GM19397 (cell line): ENCODE measurements at regions not wholly inside any gene's neighbourhood (a gene's known extent, or its start where the extent isn't known, plus 50 kb on each side); places are given as distances from the start of the nearest gene placed in this dataset.
"Not testable (repeated sequence)": the region's sequence is repeated elsewhere in the genome, so short reads cannot be mapped to it uniquely, and the experiment has no call there.

ENCODE experiments used
- ATAC-seq: cut with Tn5 transposase; IDR thresholded peaks from one replicate; pipeline ENCODE4 v1.9.1; 2021; ENCODE audit warnings: mild to moderate bottlenecking, moderate library complexity; ENCODE audit not compliant: unreplicated experiment

DNA sequence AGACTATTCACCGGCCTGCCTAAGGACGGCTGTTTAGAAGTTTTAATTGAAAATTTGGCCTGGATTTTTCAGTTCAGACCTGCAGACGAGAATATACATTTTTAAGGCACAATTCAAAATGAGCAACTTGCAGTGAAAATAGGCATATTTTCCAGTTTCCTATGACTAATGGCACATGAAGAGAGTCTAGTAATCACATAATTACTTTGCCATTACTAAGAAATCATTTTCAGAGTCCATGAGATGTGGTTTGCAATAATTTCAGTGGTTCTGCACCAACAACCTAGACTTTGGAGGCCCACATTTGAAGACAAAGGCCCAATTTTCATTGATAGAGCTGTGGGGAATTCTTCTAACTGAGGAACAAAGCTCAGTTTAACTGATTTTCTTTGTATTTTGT, 205.3 kb downstream of the SOX2 start:
- ATAC-seq: no peak

DNA sequence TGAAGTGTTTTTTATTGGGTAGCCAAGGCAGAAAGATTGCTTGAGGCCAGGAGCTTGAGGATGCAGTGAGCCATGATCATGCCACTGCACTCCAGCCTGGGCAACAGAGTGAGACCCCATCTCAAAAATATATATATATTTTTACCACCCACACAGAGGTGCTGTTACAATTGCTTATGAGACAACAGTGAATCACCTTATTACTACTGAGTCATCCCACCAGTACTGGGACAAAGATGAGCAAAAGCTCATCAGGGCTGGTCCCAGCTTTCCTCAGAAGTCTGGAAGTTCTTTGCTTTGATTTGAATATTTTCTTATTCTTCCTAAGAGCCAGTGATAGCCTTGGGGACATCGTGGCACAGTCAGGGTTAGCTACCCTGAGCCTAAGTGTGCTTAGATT, 207.7 kb downstream of the SOX2 start:
- ATAC-seq: no peak

DNA sequence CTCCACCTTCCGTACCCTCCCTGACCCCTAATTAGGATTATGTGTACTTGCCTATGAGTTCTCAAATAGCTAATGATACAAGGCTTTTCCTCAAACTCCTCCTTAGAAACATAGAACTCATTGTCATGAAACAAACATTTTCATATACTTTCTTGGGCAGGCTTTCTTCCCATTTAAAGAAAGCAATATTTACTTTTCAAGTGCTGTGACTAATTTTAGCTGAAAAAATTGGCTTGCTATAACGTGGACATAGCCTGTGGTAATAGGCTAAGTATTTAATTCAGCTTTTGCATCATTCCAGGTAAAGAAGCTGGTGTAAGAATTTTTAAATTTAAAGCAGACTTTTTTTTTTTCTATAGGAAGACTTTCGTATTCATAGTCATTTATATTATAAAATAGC, 208.7 kb downstream of the SOX2 start:
- no peak for ATAC-seq

DNA sequence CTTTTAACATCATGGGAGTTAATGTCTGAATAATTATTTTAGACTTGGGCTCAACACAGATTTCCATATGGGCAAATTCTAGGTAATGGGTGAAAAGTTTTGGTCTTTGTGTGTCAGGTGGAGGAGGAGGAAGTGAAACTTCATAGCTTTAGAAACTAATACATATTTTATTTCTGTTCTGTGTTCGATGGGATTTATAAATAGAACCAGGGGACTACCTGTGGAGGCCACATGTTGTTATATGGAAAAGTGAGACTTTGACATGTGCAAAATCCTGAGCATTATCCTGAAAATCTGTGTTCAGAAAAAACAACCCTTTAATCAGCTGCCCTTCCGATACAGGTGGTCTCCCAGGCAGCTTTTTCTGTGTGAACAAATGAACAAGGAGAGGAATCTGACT, 209.5 kb downstream of the SOX2 start:
- peak; percentile 86 for ATAC-seq

DNA sequence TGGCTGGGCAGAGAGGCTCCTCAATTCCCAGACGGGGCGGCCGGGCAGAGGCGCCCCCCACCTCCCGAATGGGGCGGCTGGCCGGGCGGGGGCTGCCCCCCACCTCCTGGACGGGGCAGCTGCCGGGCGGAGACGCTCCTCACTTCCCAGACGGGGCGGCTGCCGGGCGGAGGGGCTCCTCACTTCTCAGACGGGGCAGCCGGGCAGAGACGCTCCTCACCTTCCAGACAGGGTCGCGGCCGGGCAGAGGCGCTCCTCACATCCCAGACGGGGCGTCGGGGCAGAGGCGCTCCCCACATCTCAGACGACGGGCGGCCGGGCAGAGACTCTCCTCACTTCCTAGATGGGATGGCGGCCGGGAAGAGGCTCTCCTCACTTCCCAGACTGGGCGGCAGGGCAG, 214.1 kb downstream of the SOX2 start:
- ATAC-seq: not testable (repeated sequence)

DNA sequence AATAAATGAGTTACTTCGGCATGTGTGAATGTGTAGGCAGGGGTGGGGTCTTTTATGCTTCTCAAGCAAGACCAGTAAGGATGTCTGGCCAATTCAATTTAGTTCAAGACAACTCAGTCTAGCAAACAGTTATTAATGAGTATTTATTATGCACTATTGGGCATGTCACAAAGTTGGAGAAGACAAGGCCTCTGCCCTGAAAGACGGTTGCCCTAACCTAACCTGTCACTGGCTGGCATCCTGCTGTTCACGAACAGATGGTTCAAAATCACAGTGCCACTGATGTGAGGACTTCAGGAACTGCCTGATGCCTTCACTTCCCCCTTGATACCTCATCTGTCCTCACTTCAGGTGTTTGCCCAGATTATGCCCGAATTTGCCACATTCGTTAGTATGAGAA, 217.8 kb downstream of the SOX2 start:
- ATAC-seq: no peak

DNA sequence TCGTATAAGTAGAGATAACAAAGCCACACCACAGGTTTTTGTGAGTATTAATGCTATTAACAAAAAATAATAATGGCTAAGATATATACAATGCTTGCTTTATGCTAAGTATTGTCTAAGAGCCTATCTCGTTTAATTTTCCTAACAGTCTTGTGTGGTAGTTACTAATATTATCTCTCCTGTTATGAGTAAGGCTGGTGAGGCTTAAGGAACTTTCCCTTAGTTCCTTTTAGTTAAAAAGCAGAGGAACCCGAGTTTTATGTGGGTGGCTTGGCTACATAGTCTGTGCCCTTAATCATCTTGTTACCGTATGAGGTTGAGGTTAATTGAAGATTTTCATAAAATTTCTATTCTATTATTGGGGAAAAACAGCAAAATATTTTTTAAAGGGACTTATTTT, 218.4 kb downstream of the SOX2 start:
- ATAC-seq: no peak

DNA sequence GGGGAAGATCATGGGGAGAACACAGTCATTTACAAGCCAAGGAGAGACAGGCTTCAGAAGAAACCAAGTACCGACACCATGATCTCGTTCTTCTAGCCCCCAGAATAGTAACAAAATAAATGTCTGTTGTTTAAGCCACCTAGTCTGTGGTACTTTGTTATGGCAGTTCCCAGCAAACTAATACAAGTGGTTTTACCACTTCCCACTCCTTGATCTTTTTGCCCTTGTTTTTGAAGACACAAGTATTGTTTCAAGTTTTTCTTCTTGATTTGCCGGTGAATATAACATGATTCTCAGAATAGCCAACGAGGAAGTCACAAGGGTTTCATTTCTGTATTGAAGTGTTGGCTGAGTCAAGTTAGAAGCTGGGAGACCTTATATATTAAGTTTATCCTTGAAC, 220.3 kb downstream of the SOX2 start:
- peak; percentile 47 for ATAC-seq

DNA sequence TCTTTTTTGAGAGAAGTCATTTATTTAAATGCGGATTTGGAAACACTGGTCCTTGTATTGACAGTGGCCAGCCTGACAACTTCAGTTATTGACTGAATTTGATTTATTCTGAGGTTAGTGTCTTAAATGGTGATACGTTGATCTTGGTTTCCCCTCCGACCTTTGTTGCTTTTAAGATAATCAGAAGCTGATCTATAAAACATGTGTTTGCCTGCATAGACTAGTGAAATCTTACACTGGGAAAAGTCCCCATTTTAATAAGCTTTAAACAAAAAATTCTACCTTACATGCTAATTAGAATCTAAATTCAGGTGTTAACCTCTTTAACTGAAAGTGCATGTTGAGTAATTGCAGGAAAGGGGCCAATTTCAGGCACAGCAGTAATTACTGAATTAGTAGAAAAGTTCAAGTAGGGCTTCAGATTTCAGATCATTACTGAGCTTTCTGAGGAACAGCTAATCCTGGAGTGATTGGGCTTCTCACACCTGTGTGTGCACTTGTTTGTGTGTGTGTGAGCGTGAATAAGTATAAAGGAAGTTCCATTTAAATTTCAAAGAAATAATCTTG, 221.4 kb downstream of the SOX2 start:
- ATAC-seq: no peak

DNA sequence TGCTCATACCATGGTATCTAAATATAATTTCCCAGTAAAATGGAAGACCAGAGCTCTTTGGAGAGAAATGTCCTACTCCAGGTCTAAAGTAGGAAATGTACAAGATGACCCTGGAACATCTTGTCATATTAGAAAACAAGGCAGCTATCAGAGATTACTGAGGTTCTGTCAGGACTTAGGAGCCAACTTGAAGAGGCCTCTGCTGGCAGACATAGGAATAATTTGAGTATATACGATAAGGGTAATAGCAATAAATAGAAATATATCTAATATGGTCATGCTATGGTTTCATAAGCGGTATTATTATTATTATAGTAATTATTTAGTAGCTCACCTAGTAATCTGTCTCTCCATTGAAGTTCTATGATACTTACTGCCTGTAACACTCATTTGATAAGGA, 224.2 kb downstream of the SOX2 start:
- no peak for ATAC-seq

DNA sequence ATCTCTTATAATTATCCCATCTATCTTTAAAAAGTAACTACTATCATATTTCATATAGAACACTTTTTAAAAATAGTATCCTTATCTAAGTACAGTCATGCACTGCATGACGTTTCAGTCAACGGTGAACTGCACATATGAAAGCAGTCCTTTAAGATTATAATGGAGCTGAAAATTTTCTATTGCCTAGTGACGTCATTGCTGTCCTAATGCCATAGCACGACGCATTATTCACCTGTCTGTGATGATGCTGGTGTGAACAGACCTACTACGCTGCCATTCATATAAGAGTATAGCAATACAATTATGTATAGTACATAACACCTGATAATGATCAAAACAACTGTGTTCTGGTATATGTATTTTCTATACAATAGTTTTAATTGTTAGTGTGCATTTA, 225.0 kb downstream of the SOX2 start:
- no peak for ATAC-seq

DNA sequence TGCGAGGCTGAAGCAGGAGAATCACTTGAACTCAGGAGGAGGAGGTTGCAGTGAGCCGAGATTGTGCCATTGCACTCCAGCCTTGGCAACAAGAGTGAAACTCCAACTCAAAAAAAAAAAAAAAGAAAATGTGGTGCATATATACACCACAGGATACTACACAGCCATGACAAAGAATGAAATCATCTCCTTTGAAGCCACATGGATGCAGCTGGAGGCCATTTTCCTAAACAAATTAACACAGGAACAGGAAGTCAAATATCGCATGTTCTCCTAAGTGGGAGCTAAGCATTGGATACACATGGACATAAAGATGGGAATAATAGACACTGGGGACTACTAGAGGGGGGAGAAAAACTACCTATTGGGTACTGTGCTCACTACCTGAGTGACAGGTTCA, 226.9 kb downstream of the SOX2 start:
- not testable (repeated sequence) for ATAC-seq

DNA sequence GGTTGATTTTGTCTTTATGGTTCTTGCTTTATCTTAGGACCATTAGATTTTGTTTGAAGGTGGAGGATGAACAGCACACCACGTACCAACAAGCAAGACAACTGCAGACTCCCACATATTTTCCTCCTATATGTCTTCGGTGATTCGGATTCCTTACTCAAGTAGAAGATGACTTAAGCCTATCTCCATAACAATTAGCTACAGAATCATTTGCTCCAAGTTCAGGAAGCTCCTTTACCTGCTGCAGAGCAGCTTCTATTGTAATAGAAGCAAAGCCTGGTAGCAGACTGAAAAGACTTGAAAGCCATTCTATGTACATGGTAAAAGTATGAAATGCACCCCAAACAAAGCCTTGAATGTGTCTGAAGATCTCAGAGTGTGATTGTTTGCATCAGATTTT, 229.0 kb downstream of the SOX2 start:
- ATAC-seq: no peak

DNA sequence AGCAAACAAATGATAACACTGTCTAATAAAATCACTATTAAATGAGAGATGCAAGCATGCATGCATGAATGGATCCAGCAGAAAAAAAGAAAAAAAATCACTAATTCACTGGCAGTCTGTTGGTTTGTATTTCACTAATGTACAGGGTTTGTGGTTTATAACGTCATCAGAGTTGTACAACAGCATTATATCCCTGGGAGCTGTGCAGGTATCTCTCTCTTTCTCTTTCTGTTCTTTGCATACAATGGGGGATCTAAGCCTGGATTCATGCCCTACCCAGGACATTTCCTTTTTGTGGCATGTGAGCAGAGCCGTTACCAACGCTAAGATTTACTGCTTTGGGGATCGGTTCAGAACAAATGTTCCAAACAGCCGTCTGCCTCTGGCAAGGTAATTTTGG, 229.5 kb downstream of the SOX2 start:
- no peak for ATAC-seq

DNA sequence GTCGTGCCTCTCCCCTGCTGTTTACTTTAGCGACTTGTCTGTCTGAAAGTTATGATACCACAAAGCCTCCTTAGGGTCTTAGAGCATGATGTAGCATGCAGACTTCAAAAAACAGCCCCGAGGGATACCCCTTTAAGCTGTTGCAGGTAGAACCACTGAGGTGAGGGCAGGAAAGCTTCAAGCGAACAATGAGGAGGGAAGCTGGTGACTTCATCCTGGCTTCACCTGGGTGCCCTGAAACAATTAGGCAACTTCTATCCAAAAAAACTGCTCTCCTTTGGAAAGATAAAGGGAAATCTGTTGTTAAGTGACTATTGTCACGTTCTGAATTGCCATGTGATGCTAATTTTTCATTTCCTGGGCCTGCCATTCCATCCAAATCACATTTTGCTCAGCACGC, 231.6 kb downstream of the SOX2 start:
- no peak for ATAC-seq

DNA sequence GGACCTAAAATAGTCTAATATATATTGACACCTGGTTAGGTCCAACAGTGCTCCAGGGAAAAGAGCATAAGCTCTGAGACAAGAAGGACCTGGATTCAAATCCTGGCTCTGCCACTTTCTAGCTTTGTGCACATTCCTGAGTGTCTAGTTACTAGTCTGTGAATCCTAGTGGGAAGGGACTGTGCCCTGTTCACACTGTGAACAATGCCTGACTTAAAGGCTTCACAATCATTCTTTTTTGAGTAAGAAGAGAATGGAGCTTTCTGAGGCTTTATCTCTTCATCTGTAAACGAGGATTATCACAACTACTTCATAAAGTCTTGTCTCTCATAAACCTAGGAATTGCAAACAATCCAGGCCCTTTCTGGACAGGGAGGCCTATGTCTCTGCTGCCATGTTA, 235.9 kb downstream of the SOX2 start:
- ATAC-seq: no peak

DNA sequence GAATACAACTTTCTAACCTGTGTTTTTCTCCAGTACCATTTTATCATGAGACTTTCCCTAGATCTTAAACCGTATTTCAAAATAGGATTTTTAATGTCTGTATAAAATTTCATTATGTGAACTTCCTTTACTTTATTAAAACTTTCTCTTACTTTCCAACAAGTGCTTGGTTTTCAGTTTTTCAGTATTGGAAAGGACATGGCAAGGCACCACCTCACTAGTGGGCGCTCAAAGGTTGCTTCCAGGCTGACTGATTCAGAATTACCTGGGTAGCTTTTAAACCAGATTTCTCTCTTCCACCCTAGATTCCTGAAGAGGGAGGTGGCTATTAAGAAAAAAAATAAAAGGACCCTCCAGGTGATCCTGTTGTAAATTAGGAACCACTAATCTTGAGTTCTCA, 236.6 kb downstream of the SOX2 start:
- ATAC-seq: no peak

DNA sequence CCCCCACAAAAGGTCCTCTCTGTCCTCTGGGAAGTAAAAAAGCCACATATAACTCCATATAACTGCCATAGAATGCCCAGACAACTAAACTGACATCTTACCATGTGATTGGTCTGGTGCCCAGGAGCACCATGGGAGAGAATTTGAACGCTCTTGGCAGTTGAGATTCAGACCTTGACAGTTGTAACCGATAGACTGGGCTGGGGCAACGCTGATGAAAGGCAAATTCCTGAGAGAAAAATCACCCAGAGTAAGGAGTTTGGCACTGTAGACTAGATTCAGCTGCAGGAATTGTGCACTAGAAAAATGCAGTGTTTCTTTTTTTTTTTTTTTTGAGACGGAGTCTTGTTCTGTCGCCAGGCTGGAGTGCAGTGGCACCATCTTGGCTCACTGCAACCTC, 240.5 kb downstream of the SOX2 start:
- no peak for ATAC-seq

DNA sequence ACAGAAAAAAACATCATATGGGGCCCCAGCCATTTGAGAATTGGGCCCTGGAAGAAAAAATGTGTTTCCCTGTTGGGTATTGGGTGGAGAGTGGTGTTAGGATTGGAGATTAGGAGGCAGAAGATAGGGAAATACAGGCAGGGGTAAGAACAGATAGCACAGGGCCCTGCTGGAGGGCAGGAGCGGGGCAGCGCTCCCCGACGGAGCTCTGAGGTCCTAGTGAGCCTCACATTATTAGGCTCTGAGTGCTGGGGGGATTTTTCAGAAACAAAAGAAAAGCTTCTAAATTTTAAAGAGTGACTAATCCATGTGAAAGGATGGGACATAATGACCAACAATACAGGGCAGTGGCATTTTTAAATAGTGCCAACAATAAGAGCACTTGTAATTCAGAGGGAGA, 241.2 kb downstream of the SOX2 start:
- no peak for ATAC-seq

DNA sequence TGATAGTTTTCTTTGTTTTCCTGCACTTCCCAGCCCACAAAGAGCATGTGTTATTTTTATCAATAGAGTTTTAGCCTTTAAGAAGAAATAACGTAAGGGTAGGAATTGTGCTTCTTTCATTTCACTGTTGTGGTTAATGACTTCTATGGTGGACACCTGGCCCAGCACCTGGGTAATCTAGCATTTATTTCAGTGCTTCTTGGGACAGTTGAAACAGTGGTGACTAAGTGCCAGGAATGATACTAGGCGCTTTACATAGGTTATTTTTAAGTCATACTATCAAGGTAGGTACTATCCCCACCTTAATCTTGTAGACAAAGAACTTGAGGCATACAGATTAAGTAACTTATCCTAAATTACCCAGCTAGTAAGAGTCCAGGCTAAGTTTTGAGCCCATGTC, 243.8 kb downstream of the SOX2 start:
- ATAC-seq: no peak

DNA sequence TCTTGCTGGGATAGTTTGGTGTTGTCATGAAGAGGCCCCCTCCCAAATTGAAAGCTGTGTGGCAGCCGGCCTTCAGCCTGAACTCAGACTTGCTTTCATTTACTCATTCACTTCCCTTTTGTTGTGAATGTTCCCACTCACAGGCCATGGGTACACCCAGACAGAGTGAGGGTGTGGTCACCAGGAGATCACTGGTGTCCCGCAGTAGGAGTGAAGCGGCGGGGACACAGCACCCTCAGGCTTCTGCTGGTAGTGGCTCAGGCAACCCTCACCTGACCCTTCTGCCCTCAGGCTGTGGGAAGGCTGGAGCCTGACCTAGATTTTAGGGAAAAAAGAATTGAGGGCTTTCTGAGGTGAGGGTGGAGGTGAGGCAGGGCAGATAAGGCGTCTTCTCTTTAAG, 244.4 kb downstream of the SOX2 start:
- ATAC-seq: no peak

DNA sequence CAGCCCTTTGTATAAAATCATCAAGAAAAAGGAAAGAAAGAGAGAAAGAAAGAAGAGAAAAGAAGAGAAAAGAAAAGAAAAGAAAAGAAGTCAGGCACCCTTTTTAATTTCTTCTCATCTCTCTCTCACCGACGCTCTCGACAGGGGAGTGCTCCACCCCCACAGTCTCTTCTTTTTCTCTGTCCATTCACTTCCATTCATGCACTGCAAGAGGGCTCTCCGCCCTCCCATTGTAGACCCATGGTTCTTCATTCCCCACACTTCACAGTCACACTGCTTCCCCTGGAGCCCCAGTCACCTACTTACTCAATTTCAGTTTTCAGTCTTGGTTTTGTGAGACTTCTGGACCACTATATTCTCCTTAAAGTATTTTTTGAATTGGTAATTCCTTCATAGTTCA, 254.7 kb downstream of the SOX2 start:
- ATAC-seq: no peak

DNA sequence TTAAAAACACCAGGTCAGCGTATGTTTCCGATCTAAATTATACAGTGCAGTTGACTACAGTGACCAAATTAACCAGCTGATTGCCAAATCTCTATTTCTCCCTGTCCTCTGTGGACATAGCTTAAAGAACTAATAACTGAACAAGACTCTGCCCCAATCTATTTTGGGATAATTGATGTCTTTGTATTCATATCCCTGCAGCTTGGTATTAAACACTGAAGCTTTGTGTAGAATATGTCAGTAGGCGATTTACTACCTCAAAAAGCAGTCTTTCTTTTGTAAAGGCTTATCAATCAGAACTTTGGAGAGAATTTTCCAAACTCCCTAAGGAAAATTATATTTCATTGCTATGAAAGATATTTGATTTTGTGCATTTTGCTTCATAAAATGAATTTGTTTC, 258.2 kb downstream of the SOX2 start:
- ATAC-seq: no peak

DNA sequence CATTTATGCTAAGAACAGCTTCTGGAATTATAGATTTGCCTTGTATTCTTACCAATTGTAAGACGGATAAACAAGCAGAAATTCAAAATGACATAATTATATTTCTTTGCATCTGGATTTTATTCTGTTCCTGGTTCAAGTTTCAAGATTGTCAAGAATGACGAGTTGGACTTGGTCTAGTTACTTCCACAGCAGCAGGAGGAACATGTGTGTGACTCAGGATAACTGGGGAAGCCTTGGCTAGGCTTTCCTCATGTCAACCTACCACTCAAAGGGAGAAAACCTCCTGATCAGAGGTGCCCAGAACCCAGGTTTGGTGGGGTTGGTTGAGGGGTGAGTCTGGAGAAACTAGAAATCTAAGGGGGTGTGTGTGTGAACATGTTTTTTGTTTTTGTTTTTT, 259.7 kb downstream of the SOX2 start:
- no peak for ATAC-seq
